ENCODE measurements at regions not wholly inside any gene's neighbourhood (a gene's known extent, or its start where the extent isn't known, plus 50 kb on each side); places are given as distances from the start of the nearest gene placed in this dataset.

DNA sequence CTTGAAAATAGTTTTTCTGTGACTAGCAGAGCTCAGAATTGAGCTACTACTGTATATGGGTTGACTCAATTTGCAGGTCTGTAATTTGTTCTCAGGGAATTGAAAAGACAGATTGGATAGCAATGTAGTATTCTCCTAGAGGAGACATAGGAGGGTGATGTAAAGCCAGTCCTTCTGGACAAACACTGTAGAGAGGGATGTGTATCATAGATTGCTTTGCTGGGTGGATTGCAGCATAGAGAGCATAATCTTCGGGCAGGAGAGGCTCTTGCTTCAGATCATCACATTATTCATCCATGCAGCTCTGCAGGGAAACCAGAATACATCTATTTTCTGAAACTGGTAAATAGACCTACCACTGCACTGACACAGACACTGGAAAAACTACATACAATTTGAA lies 1110.5 kb downstream of the RAPGEF2 start:
- TF ChIP-seq, protein P1, sequence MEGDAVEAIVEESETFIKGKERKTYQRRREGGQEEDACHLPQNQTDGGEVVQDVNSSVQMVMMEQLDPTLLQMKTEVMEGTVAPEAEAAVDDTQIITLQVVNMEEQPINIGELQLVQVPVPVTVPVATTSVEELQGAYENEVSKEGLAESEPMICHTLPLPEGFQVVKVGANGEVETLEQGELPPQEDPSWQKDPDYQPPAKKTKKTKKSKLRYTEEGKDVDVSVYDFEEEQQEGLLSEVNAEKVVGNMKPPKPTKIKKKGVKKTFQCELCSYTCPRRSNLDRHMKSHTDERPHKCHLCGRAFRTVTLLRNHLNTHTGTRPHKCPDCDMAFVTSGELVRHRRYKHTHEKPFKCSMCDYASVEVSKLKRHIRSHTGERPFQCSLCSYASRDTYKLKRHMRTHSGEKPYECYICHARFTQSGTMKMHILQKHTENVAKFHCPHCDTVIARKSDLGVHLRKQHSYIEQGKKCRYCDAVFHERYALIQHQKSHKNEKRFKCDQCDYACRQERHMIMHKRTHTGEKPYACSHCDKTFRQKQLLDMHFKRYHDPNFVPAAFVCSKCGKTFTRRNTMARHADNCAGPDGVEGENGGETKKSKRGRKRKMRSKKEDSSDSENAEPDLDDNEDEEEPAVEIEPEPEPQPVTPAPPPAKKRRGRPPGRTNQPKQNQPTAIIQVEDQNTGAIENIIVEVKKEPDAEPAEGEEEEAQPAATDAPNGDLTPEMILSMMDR (conservative IDR thresholded peaks at IDR 0.05; ENCODE audit: low read depth, low read length): no peak
- TF ChIP-seq EZH2 (IDR thresholded peaks at IDR 0.05; ENCODE audit: borderline replicate concordance, low read depth, low read length, poor library complexity, severe bottlenecking): no peak

Data from A673 (cell line).